Esophagus muscularis mucosa (tissue), 3 donors: ENCODE measurements at regions not wholly inside any gene's neighbourhood (a gene's known extent, or its start where the extent isn't known, plus 50 kb on each side); places are given as distances from the start of the nearest gene placed in this dataset.

Experiments used
- CTCF ChIP-seq, 3 experiments: fragments of 200-600 bp in 2 of 3; fragments of 450-650 bp in 1 of 3; sonication (generic) in 2 of 3; IDR thresholded peaks; one replicate each; pipeline ENCODE4 v1.5.1; 2017 to 2019; ENCODE audit warnings: antibody characterized with exemption in 3 of 3, mild to moderate bottlenecking in 2 of 3, moderate library complexity in 1 of 3
- POLR2AphosphoS5 ChIP-seq, 2 donors: sonication (generic); formaldehyde crosslinking; IDR thresholded peaks; one replicate each; pipeline ENCODE4 v1.6.1; 2017; ENCODE audit warnings: antibody characterized with exemption in 2 of 2

DNA sequence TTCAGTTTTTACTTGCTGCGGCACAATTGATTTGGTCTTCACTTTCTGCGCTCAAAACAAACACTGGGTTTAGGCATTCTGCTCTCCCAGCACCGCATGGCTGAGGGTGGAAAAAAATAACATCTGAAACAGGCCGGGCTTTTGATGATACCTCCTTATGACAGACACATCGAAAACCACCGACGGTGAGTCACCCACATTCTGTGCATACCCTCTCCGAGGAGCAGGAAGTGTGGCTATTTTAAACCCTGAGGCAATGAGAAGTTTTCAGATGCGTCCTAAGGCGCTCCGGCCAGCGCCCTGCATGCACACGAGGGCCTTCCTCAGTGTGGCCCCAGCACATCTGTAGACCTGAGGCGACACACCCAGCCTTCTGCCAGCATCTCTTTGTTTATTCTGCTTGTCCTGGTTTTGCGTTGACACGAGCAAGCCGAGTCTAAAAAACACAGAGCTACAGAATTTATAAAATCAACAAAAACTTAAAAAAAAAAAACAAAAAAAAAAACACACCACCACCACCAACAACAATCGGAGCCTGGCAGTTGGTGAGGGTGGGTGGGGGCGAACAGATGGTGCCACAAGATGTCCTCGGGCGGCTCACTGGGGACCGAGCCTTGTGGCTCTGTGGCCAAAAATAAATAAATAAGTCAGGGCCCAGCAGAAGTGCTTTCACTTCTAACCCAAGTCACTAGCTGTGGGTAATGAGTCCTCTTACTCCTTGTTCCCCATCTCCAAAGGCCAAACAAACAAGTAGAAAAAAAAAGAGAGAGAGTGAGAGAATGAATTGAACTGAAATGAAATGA, 162.6 kb upstream of the IRF2BP2 start:
- TF ChIP-seq POLR2AphosphoS5 (IDR thresholded peaks at IDR 0.05) (peak; percentile 79 to 90), CTCF (IDR thresholded peaks at IDR 0.05) (no peak)
